HepG2 (cell line): ENCODE measurements at regions not wholly inside any gene's neighbourhood (a gene's known extent, or its start where the extent isn't known, plus 50 kb on each side); places are given as distances from the start of the nearest gene placed in this dataset.

Experiments used
- ATAC-seq: fragments of 200-7000 bp; cut with Tn5 transposase; 3 replicates; pipeline ENCODE4 v1.9.1; 2020; ENCODE audit warnings: mild to moderate bottlenecking, moderate library complexity
- BruUV-seq: library from RNA; stranded (reverse); fragments of 400-500 nt; replicated peaks from 2 replicates; lab custom pipeline; 2021; lab: Mats Ljungman, UMichigan
- CTCF ChIA-PET: fragments of 300-600 bp; formaldehyde crosslinking; extraction: SDS; loops from one replicate; lab custom pipeline; 2021; ENCODE audit warnings: low total read pairs, inconsistent platforms, low intra/inter-chr PET ratio; lab: Yijun Ruan, JAX
- POLR2A ChIA-PET: fragments of 350-600 bp; sonication (Branson Sonifier 250); formaldehyde crosslinking; loops from one replicate; lab custom pipeline; 2020; ENCODE audit warnings: antibody characterized with exemption, inconsistent platforms; lab: Yijun Ruan, JAX
- DNase-seq: peaks from one replicate; pipeline ENCODE4 v3.0.0-alpha.2; 2015; ENCODE audit warnings: low spot score
- FAIRE-seq: peaks from 3 replicates; lab custom pipeline; 2011; peaks lifted over from hg19 to GRCh38; lab: Jason Lieb, UNC
- H2AFZ ChIP-seq: one replicate; pipeline ENCODE4 v1.6.1; 2011; ENCODE audit warnings: low read length, inconsistent platforms
- H3K27ac ChIP-seq: fragments of 300-600 bp; 3 replicates; pipeline ENCODE4 v1.8.0; 2011; ENCODE audit warnings: mixed run types, mild to moderate bottlenecking, mixed read lengths, low read length, inconsistent platforms; ENCODE audit not compliant: insufficient read depth; ENCODE audit errors: extremely low read length
- H3K27me3 ChIP-seq, 2 experiments: fragments of 200-600 bp in 1 of 2; 2 replicates in 1 of 2; 3 replicates in 1 of 2; pipeline versions ENCODE4 v1.6.0 to v1.8.0; 2011; ENCODE audit warnings: low read length in 2 of 2, mild to moderate bottlenecking in 2 of 2, moderate library complexity in 2 of 2, inconsistent platforms in 1 of 2; ENCODE audit not compliant: insufficient read depth in 2 of 2, control insufficient read depth in 1 of 2
- H3K36me3 ChIP-seq, 2 experiments: fragments of 200-600 bp in 1 of 2; replicated peaks in 1 of 2; 2 replicates in 1 of 2; 3 replicates in 1 of 2; pipeline versions ENCODE4 v1.5.1 to v1.8.0; 2011; ENCODE audit warnings: low read length in 2 of 2, inconsistent platforms in 1 of 2; ENCODE audit not compliant: insufficient read depth in 2 of 2, control insufficient read depth in 1 of 2
- H3K4me1 ChIP-seq: 2 replicates; pipeline ENCODE4 v1.5.1; 2012; ENCODE audit warnings: low read length, inconsistent platforms; ENCODE audit not compliant: insufficient read depth
- H3K4me2 ChIP-seq: 2 replicates; pipeline ENCODE4 v1.6.0; 2011; ENCODE audit warnings: low read depth, low read length, inconsistent platforms
- H3K4me3 ChIP-seq, 3 experiments: fragments of 200-600 bp in 1 of 3; sonication (generic), shearing (Covaris generic) in 1 of 3; replicated peaks in 1 of 3; 2 replicates each; pipeline ENCODE4 v1.5.1; 2011 to 2016; ENCODE audit warnings: low read length in 3 of 3, inconsistent platforms in 2 of 3, low read depth in 2 of 3, mild to moderate bottlenecking in 2 of 3, control low read depth in 1 of 3, mixed read lengths in 1 of 3; ENCODE audit not compliant: insufficient read depth in 1 of 3
- H3K79me2 ChIP-seq: one replicate; pipeline ENCODE4 v1.6.1; 2011; ENCODE audit warnings: low read length, inconsistent platforms; ENCODE audit not compliant: insufficient read depth
- H3K9ac ChIP-seq: 2 replicates; pipeline ENCODE4 v1.6.0; 2011; ENCODE audit warnings: mild to moderate bottlenecking, low read depth, low read length, inconsistent platforms; ENCODE audit not compliant: insufficient read depth
- H3K9me3 ChIP-seq: 2 replicates; pipeline ENCODE4 v1.5.1; 2012; ENCODE audit warnings: mild to moderate bottlenecking, low read length
- H4K20me1 ChIP-seq: 2 replicates; pipeline ENCODE4 v1.6.0; 2011; ENCODE audit warnings: inconsistent platforms, mild to moderate bottlenecking, low read length, moderate library complexity; ENCODE audit not compliant: insufficient read depth
- ARNTL ChIP-seq: sonication (generic); formaldehyde crosslinking; IDR thresholded peaks from 2 replicates; pipeline ENCODE4 v1.4.0; 2020; ENCODE audit warnings: mild to moderate bottlenecking, missing genetic modification reagents
- BRCA1 ChIP-seq: sonication (generic); formaldehyde crosslinking; IDR thresholded peaks from 2 replicates; pipeline ENCODE4 v1.4.0; 2020; ENCODE audit warnings: missing genetic modification reagents
- FOXC1 ChIP-seq: sonication (generic); formaldehyde crosslinking; IDR thresholded peaks from 2 replicates; pipeline ENCODE4 v1.8.0; 2022; ENCODE audit warnings: mild to moderate bottlenecking, missing genetic modification reagents, borderline replicate concordance
- JUNB ChIP-seq: sonication (generic); formaldehyde crosslinking; IDR thresholded peaks from 2 replicates; pipeline ENCODE4 v1.8.0; 2022; ENCODE audit warnings: missing genetic modification reagents, mild to moderate bottlenecking, borderline replicate concordance
- KLF12 ChIP-seq: sonication (generic); formaldehyde crosslinking; IDR thresholded peaks from 2 replicates; pipeline ENCODE4 v1.4.0; 2020; ENCODE audit warnings: missing genetic modification reagents, borderline replicate concordance
- KLF15 ChIP-seq: sonication (generic); formaldehyde crosslinking; IDR thresholded peaks from 2 replicates; pipeline ENCODE4 v1.8.1; 2023; ENCODE audit warnings: borderline replicate concordance, mild to moderate bottlenecking, inconsistent platforms, missing genetic modification reagents, mixed read lengths
- LCORL ChIP-seq, 2 experiments: fragments of 450-650 bp in 1 of 2; sonication (generic) in 1 of 2; formaldehyde crosslinking in 1 of 2; IDR thresholded peaks; 2 replicates each; pipeline versions ENCODE4 v1.5.0 to v1.6.1; 2017 to 2020; ENCODE audit warnings: antibody characterized with exemption in 1 of 2, missing genetic modification reagents in 1 of 2
- MED1 ChIP-seq: sonication (generic); formaldehyde crosslinking; IDR thresholded peaks from 2 replicates; pipeline ENCODE4 v1.4.0; 2020; ENCODE audit warnings: missing genetic modification reagents
- MXD3 ChIP-seq: IDR thresholded peaks from 2 replicates; pipeline ENCODE4 v1.6.1; 2016; ENCODE audit warnings: mild to moderate bottlenecking, missing biosample characterization, missing genetic modification reagents
- NR1H2 ChIP-seq: sonication (generic); formaldehyde crosslinking; IDR thresholded peaks from 2 replicates; pipeline ENCODE4 v1.8.1; 2022; ENCODE audit warnings: low read depth, missing genetic modification reagents, borderline replicate concordance
- PHF5A ChIP-seq: IDR thresholded peaks from one replicate; pipeline ENCODE4 v1.6.1; 2018; ENCODE audit warnings: low read depth, missing genetic modification reagents; ENCODE audit not compliant: unreplicated experiment
- PRDM4 ChIP-seq: sonication (generic); formaldehyde crosslinking; IDR thresholded peaks from 2 replicates; pipeline ENCODE4 v1.9.0; 2021; ENCODE audit warnings: missing genetic modification reagents, borderline replicate concordance
- RFXAP ChIP-seq: sonication (generic); formaldehyde crosslinking; IDR thresholded peaks from 2 replicates; pipeline ENCODE4 v1.4.0; 2020; ENCODE audit warnings: missing genetic modification reagents, borderline replicate concordance
- SYNCRIP ChIP-seq: fragments of 200-400 bp; formaldehyde crosslinking; IDR thresholded peaks from 2 replicates; pipeline ENCODE4 v1.6.1; 2018; ENCODE audit warnings: mild to moderate bottlenecking, low read depth, low read length; ENCODE audit not compliant: insufficient read depth
- ZNF260 ChIP-seq: sonication (generic); formaldehyde crosslinking; IDR thresholded peaks from 2 replicates; pipeline ENCODE4 v1.4.0; 2020; ENCODE audit warnings: missing genetic modification reagents, low read depth, mild to moderate bottlenecking, borderline replicate concordance
- ZNF503 ChIP-seq: sonication (generic); formaldehyde crosslinking; IDR thresholded peaks from 2 replicates; pipeline ENCODE4 v1.4.0; 2020; ENCODE audit warnings: missing genetic modification reagents
- ZNF546 ChIP-seq: sonication (generic); formaldehyde crosslinking; conservative IDR thresholded peaks from 2 replicates; pipeline ENCODE4 v1.8.1; 2023; ENCODE audit warnings: mild to moderate bottlenecking, missing genetic modification reagents
- ZNF598 ChIP-seq: sonication (generic); formaldehyde crosslinking; IDR thresholded peaks from 2 replicates; pipeline ENCODE4 v1.5.1; 2020; ENCODE audit warnings: mild to moderate bottlenecking, missing genetic modification reagents, borderline replicate concordance
- ZNF773 ChIP-seq: sonication (generic); formaldehyde crosslinking; IDR thresholded peaks from 2 replicates; pipeline ENCODE4 v1.4.0; 2020; ENCODE audit warnings: missing genetic modification reagents, borderline replicate concordance
- WGBS: methylation state at CpG from one replicate; pipeline ENCODE4 v1.1.6; 2017; ENCODE audit warnings: low lambda C conversion rate; 5-methylcytosine and 5-hydroxymethylcytosine counted together
- in situ Hi-C: cut with HindIII; loops from 2 replicates; pipeline ENCODE4 v1.10.0; 2017; ENCODE audit warnings: low pct_unique_long_range_greater_than_20kb; ENCODE audit not compliant: extremely low pct_ligation_motif_present
- intact Hi-C: fragments of 100-400 bp; cut with micrococcal nuclease; formaldehyde crosslinking; loops from one replicate; pipeline ENCODE4 v1.10.0; 2022; ENCODE audit not compliant: unreplicated experiment

- BruUV-seq: no TSS peak
- Histone ChIP-seq H3K27ac (no peak overlapping the region), H3K36me3 (no peaks in the 10 kb centered on the region), H3K9ac (no peak overlapping the region), H3K9me3 (no peaks in the 10 kb centered on the region), H2AFZ (no peak overlapping the region), H3K4me3 (no peak overlapping the region), H4K20me1 (0 out of 2 replicates have a peak, but pooled peaks cover 2% of the 10 kb centered on the region), H3K4me2 (no peak overlapping the region), H3K4me1 (peaks cover 3% of the 10 kb centered on the region; the same call in 1 of the 2 replicates), H3K27me3 (peaks cover 12 to 56% of the 10 kb centered on the region in 2 experiments; a peak in 4 of 5 replicates), H3K79me2 (no peaks in the 10 kb centered on the region)
- DNase-seq (no peak), ATAC-seq (no peak; the same call in 2 of the 3 replicates), FAIRE-seq (no peak)
- WGBS: no CpG with 5 or more reads among the region's 11 CpGs
- intact Hi-C loops: no loop called here
- ChIA-PET POLR2A (no interaction called here), CTCF (no interaction called here)
- in situ Hi-C loops: no loop called here
- no peak for TF ChIP-seq ARNTL (CRISPR knock-in tag)
- TF ChIP-seq PRDM4 (CRISPR knock-in tag): no peak
- TF ChIP-seq PHF5A (CRISPR knock-in tag): no peak
- TF ChIP-seq ZNF773 (CRISPR knock-in tag): no peak
- TF ChIP-seq LCORL (IDR thresholded peaks at IDR 0.05): no peak
- TF ChIP-seq LCORL (CRISPR knock-in tag; IDR thresholded peaks at IDR 0.05): no peak
- TF ChIP-seq JUNB (CRISPR knock-in tag): no peak
- no peak for TF ChIP-seq MXD3
- TF ChIP-seq FOXC1: no peak
- no peak for TF ChIP-seq ZNF503 (CRISPR knock-in tag)
- no peak for TF ChIP-seq SYNCRIP
- TF ChIP-seq KLF12 (CRISPR knock-in tag): no peak
- TF ChIP-seq ZNF598 (CRISPR knock-in tag): no peak
- TF ChIP-seq KLF15 (CRISPR knock-in tag): no peak
- no peak for TF ChIP-seq ZNF546 (CRISPR knock-in tag)
- no peak for TF ChIP-seq MED1 (CRISPR knock-in tag)
- no peak for TF ChIP-seq RFXAP (CRISPR knock-in tag)
- no peak for TF ChIP-seq BRCA1
- TF ChIP-seq NR1H2 (CRISPR knock-in tag): no peak
- no peak for TF ChIP-seq ZNF260
Measured at GRCh38 chr4:1537410-1538095, 131.3 kb upstream of the NKX1-1 start.
